ENCODE measurements at regions not wholly inside any gene's neighbourhood (a gene's known extent, or its start where the extent isn't known, plus 50 kb on each side); places are given as distances from the start of the nearest gene placed in this dataset.
A peak's percentile ranks its signal among the peaks of the same experiment; 100 is the strongest.

DNA sequence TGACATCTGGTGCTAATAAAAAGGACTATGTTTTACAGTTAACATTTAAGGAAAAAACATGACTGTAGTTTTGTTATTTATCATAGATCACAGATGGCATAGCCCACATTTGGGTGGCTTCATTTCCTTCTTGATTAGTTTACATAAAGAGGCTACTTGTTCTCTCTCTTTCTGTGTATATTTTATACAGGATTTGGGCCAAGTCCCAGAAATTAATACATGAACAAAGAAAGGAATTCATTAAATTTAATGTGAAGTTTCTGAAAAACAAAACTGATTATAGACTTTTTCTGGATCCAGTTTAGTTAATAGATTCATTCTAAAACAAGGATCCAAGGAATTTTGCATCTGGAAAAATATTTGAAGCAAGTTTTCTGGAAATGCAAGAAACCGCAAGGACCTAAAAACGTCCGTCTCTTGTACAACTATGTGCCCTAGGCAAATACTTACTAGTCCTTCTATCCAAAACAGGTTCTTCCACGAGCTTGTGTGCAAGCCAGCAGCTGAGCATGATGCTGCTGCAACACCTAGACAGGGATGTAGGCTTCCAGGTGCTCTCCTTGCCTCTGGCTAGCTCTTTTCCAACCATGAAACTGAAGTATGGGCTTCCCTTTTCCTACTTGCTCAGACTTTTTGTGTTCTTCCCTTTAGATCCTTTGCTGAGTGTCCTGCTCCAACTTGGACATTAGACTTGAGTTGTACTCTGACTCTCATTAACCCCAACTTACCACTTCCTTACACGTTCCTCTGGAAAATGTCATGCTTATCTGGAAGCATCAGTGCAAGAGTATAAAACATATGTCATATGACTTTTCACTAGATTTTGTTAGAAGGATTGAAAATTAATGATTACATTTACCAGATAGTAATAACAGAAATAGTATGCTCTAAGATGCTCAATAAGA lies 161.5 kb upstream of the STARD13 start:
- Histone ChIP-seq H3K36me3 (ENCODE audit: control insufficient read depth, insufficient read depth, low read length) (no peaks in the 10 kb centered on the region), H2AFZ (replicated peaks; ENCODE audit: low read length, poor library complexity) (peak overlapping the region; percentile 56), H3K4me2 (ENCODE audit: low read depth, low read length) (no peak overlapping the region), H2BK20ac (ENCODE audit: low read depth, low read length) (no peak overlapping the region), H3K9me3 (ENCODE audit: control insufficient read depth, insufficient read depth, low read length) (no peaks in the 10 kb centered on the region), H2BK120ac (ENCODE audit: low read depth, low read length) (no peak overlapping the region), H3K4me1 (ENCODE audit: control insufficient read depth, insufficient read depth, low read length) (no peaks in the 10 kb centered on the region), H2BK15ac (ENCODE audit: low read depth, low read length) (no peak overlapping the region), H3K18ac (ENCODE audit: low read depth, low read length) (no peak overlapping the region), H3K9me1 (ENCODE audit: insufficient read depth, low read length) (no peaks in the 10 kb centered on the region), H2BK5ac (ENCODE audit: low read depth, low read length, poor library complexity, severe bottlenecking) (no peak overlapping the region), H4K20me1 (ENCODE audit: insufficient read depth, low read length) (no peaks in the 10 kb centered on the region), H3K14ac (replicated peaks; ENCODE audit: low read depth, low read length) (0 out of 2 replicates have a peak overlapping the region, but pooled peaks have one; percentile 10), H3K9ac (ENCODE audit: low read depth, low read length) (no peak overlapping the region), H3K56ac (ENCODE audit: extremely low read depth, insufficient read depth, low read length) (no peak overlapping the region), H4K91ac (ENCODE audit: insufficient read depth, low read depth, low read length) (no peak overlapping the region), H2AK9ac (replicated peaks; ENCODE audit: low read depth, low read length, poor library complexity) (no peak overlapping the region), H4K8ac (ENCODE audit: low read depth in 2 of 2, low read length in 2 of 2) (no peak overlapping the region), H4K5ac (ENCODE audit: low read depth, low read length) (no peak overlapping the region), H2AK5ac (ENCODE audit: low read depth, low read length) (no peak overlapping the region), H3K79me1 (ENCODE audit: low read depth in 1 of 2, low read length in 2 of 2) (no peaks in the 10 kb centered on the region), H3K4me3 (ENCODE audit: insufficient read depth, low read depth, low read length) (no peak overlapping the region), H3K27me3 (ENCODE audit: control insufficient read depth, insufficient read depth, low read length) (no peaks in the 10 kb centered on the region), H3K23ac (ENCODE audit: low read depth, low read length) (no peak overlapping the region), H3K27ac (ENCODE audit: insufficient read depth, low read length) (no peak overlapping the region), H3K4ac (ENCODE audit: low read depth, low read length) (no peak overlapping the region)
- ChIA-PET POLR2A (ENCODE audit: unreplicated experiment) (no interaction called here), CTCF (no interaction called here)
- DNase-seq, result no peak
- no peak for ATAC-seq (ENCODE audit: low read depth)
- TF ChIP-seq USF2 (IDR thresholded peaks at IDR 0.05; ENCODE audit: low read depth, low read length) (no peak), CHD1 (IDR thresholded peaks at IDR 0.05; ENCODE audit: low read depth, low read length) (no peak), MAFK (IDR thresholded peaks at IDR 0.05; ENCODE audit: low read depth, low read length) (no peak), NFE2L2 (IDR thresholded peaks at IDR 0.05; ENCODE audit: low read depth, low read length) (no peak), CTCF (conservative IDR thresholded peaks at IDR 0.05; ENCODE audit: low read depth, low read length) (no peak), BHLHE40 (IDR thresholded peaks at IDR 0.05; ENCODE audit: low read depth, low read length) (no peak), FOS (IDR thresholded peaks at IDR 0.05; ENCODE audit: low read depth, low read length) (no peak), RAD21 (IDR thresholded peaks at IDR 0.05; ENCODE audit: low read length) (no peak)
- intact Hi-C loops (cut with micrococcal nuclease), result no loop called here
- WGBS, 2 experiments (ENCODE audit: extremely low coverage in 2 of 2, insufficient read length in 1 of 2), result no CpG with 5 or more reads among the region's 5 CpGs
- no TSS peak for BruUV-seq (replicated peaks)
- in situ Hi-C loops (cut with MboI; ENCODE audit: low sequenced_read_pairs), result no loop called here
- dilution Hi-C loops (cut with HindIII; ENCODE audit: low sequenced_read_pairs, unreplicated experiment), result no loop called here

All from IMR-90 (cell line).